K562 (cell line): ENCODE measurements at regions not wholly inside any gene's neighbourhood (a gene's known extent, or its start where the extent isn't known, plus 50 kb on each side); places are given as distances from the start of the nearest gene placed in this dataset.

Source experiments
- ATAC-seq: fragments of 200-7000 bp; cut with Tn5 transposase; 3 replicates; pipeline ENCODE4 v1.9.1; 2020; ENCODE audit warnings: moderate library complexity
- BruUV-seq: library from RNA; stranded (reverse); fragments of 400-500 nt; replicated peaks from 2 replicates; lab custom pipeline; 2021; lab: Mats Ljungman, UMichigan
- CTCF ChIA-PET: fragments of 300-600 bp; formaldehyde crosslinking; extraction: SDS; loops from one replicate; lab custom pipeline; 2021; ENCODE audit warnings: low intra/inter-chr PET ratio; lab: Yijun Ruan, JAX
- POLR2A ChIA-PET: fragments of 300-600, 350-650 bp; sonication (Branson Sonifier 250); formaldehyde crosslinking; extraction: SDS; loops from one replicate; lab custom pipeline; 2021; ENCODE audit warnings: antibody characterized with exemption, inconsistent platforms; lab: Yijun Ruan, JAX
- DNase-seq, 4 experiments: peaks; one replicate each; pipeline versions ENCODE4 v3.0.0 to v3.0.0-alpha.2; 2011 to 2018; ENCODE audit warnings: low spot score in 3 of 4, mixed read lengths in 3 of 4; ENCODE audit errors: extremely low read depth in 1 of 4
- FAIRE-seq: peaks from 2 replicates; lab custom pipeline; 2011; peaks lifted over from hg19 to GRCh38; lab: Jason Lieb, UNC
- H2AFZ ChIP-seq: 2 replicates; pipeline ENCODE4 v1.6.0; 2011; ENCODE audit warnings: low read depth, low read length, control low read depth, inconsistent platforms
- H3K27ac ChIP-seq: fragments of 200-600 bp; 3 replicates; pipeline ENCODE4 v1.8.0; 2011; ENCODE audit warnings: low read depth, mild to moderate bottlenecking, control low read depth, inconsistent platforms, low read length, moderate library complexity, mixed read lengths; ENCODE audit errors: extremely low read depth
- H3K27me3 ChIP-seq, 2 experiments: fragments of 300-600 bp in 1 of 2; 2 replicates in 1 of 2; 3 replicates in 1 of 2; pipeline versions ENCODE4 v1.6.0 to v1.8.0; 2011; ENCODE audit warnings: inconsistent platforms in 2 of 2, low read length in 2 of 2, mild to moderate bottlenecking in 1 of 2, mixed read lengths in 1 of 2, moderate library complexity in 1 of 2; ENCODE audit not compliant: control insufficient read depth in 2 of 2, insufficient read depth in 2 of 2
- H3K36me3 ChIP-seq: fragments of 300-600 bp; 3 replicates; pipeline ENCODE4 v1.8.0; 2011; ENCODE audit warnings: mild to moderate bottlenecking, low read length, inconsistent platforms; ENCODE audit not compliant: control insufficient read depth, insufficient read depth
- H3K4me1 ChIP-seq, 2 experiments: fragments of 200-600 bp in 1 of 2; replicated peaks in 1 of 2; 2 replicates in 1 of 2; 3 replicates in 1 of 2; pipeline versions ENCODE4 v1.5.1 to v1.8.0; 2011; ENCODE audit warnings: inconsistent platforms in 2 of 2, low read length in 2 of 2, mild to moderate bottlenecking in 1 of 2, mixed read lengths in 1 of 2, moderate library complexity in 1 of 2; ENCODE audit not compliant: control insufficient read depth in 2 of 2, insufficient read depth in 2 of 2
- H3K4me2 ChIP-seq: 2 replicates; pipeline ENCODE4 v1.6.1; 2011; ENCODE audit warnings: low read length, control low read depth, inconsistent platforms, mixed read lengths; ENCODE audit not compliant: insufficient read depth
- H3K4me3 ChIP-seq: fragments of 200-600 bp; sonication (generic), shearing (Covaris generic); 2 replicates; pipeline ENCODE4 v1.5.1; 2016; ENCODE audit warnings: control low read depth, inconsistent platforms
- H3K79me2 ChIP-seq: fragments of 200-600 bp; 3 replicates; pipeline ENCODE4 v1.8.0; 2011; ENCODE audit warnings: low read length, inconsistent platforms; ENCODE audit not compliant: control insufficient read depth, insufficient read depth
- H3K9ac ChIP-seq, 2 experiments: 2 replicates each; pipeline versions ENCODE4 v1.6.0 to v1.6.1; 2011; ENCODE audit warnings: low read depth in 2 of 2, low read length in 2 of 2, control low read depth in 1 of 2, inconsistent platforms in 1 of 2, mild to moderate bottlenecking in 1 of 2, mixed read lengths in 1 of 2; ENCODE audit not compliant: insufficient read depth in 1 of 2
- H3K9me1 ChIP-seq: one replicate; pipeline ENCODE4 v1.6.0; 2011; ENCODE audit warnings: inconsistent platforms, mild to moderate bottlenecking, low read length, moderate library complexity; ENCODE audit not compliant: control insufficient read depth, insufficient read depth
- H3K9me3 ChIP-seq: replicated peaks from 2 replicates; pipeline ENCODE4 v1.5.1; 2011; ENCODE audit warnings: low read depth, low read length, inconsistent platforms; ENCODE audit not compliant: control insufficient read depth, insufficient read depth
- H4K20me1 ChIP-seq: replicated peaks from 2 replicates; pipeline ENCODE4 v1.6.1; 2011; ENCODE audit warnings: low read length, inconsistent platforms, mixed read lengths; ENCODE audit not compliant: control insufficient read depth, insufficient read depth
- CREB5 ChIP-seq: fragments of 250-450 bp; sonication (Bioruptor Pico); IDR thresholded peaks from 2 replicates; pipeline ENCODE4 v1.5.0; 2020; ENCODE audit warnings: mild to moderate bottlenecking
- E2F3 ChIP-seq: fragments of 250-450 bp; sonication (Bioruptor Pico); IDR thresholded peaks from 2 replicates; pipeline ENCODE4 v1.4.0; 2020; ENCODE audit warnings: mild to moderate bottlenecking
- E2F5 ChIP-seq: sonication (generic); formaldehyde crosslinking; IDR thresholded peaks from 2 replicates; pipeline ENCODE4 v1.8.0; 2022; ENCODE audit warnings: mild to moderate bottlenecking, missing genetic modification reagents
- HEY1 ChIP-seq: fragments of 250-450 bp; sonication (Bioruptor Pico); IDR thresholded peaks from 2 replicates; pipeline ENCODE4 v1.5.0; 2020; ENCODE audit warnings: mild to moderate bottlenecking, moderate library complexity, borderline replicate concordance
- PRMT5 ChIP-seq: sonication (generic); formaldehyde crosslinking; IDR thresholded peaks from 2 replicates; pipeline ENCODE4 v1.5.0; 2020; ENCODE audit warnings: missing genetic modification reagents
- SIRT6 ChIP-seq: IDR thresholded peaks from one replicate; pipeline ENCODE4 v1.6.1; 2012; ENCODE audit warnings: low read depth, mild to moderate bottlenecking, control low read depth, inconsistent platforms, low read length, moderate library complexity
- SOX6 ChIP-seq: fragments of 450-650 bp; IDR thresholded peaks from 2 replicates; pipeline ENCODE4 v1.6.1; 2014; ENCODE audit warnings: mild to moderate bottlenecking
- TAF9B ChIP-seq: fragments of 450-650 bp; IDR thresholded peaks from 2 replicates; pipeline ENCODE4 v1.6.1; 2018; ENCODE audit warnings: mild to moderate bottlenecking; ENCODE audit not compliant: partially characterized antibody
- TRIM28 ChIP-seq: fragments of 450-650 bp; IDR thresholded peaks from 2 replicates; pipeline ENCODE4 v1.6.1; 2017
- ZNF449 ChIP-seq: fragments of 250-450 bp; sonication (Bioruptor Pico); IDR thresholded peaks from 2 replicates; pipeline ENCODE4 v1.8.0; 2022; ENCODE audit warnings: moderate library complexity, mild to moderate bottlenecking, inconsistent platforms
- WGBS: fragments of 100-300 bp; shearing (Covaris generic); methylation state at CpG from one replicate; pipeline ENCODE4 v1.1.6; 2016; ENCODE audit warnings: low coverage, mixed read lengths; ENCODE audit not compliant: insufficient coverage; ENCODE audit errors: missing lambda C conversion rate; 5-methylcytosine and 5-hydroxymethylcytosine counted together
- in situ Hi-C: fragments of 300-500 bp; cut with MboI; formaldehyde crosslinking; loops from 4 replicates; pipeline ENCODE4 v1.15.0; 2018; ENCODE audit warnings: inconsistent platforms, mixed read lengths
- intact Hi-C: fragments of 100-400 bp; cut with micrococcal nuclease; formaldehyde crosslinking; loops from 2 replicates; pipeline ENCODE4 v1.14.2; 2022

- in situ Hi-C loops: no loop called here
- Histone ChIP-seq H3K9me1 (no peaks in the 10 kb centered on the region), H3K4me3 (no peak overlapping the region), H3K9me3 (no peaks in the 10 kb centered on the region), H3K4me2 (no peak overlapping the region), H3K9ac (no peak overlapping the region), H2AFZ (no peak overlapping the region), H3K4me1 (no peaks in the 10 kb centered on the region), H3K36me3 (no peaks in the 10 kb centered on the region), H4K20me1 (no peaks in the 10 kb centered on the region)
- DNase-seq: no peak
- BruUV-seq: no TSS peak
- WGBS: 0% methylated on average over 4 of the region's 4 CpGs
- no peak for FAIRE-seq
- no peak for ATAC-seq
- POLR2A ChIA-PET: no interaction called here
- no peak for TF ChIP-seq SIRT6
- no peak for TF ChIP-seq CREB5 (CRISPR knock-in tag)
- TF ChIP-seq TRIM28: no peak
- TF ChIP-seq ZNF449 (CRISPR knock-in tag): no peak
- TF ChIP-seq SOX6: no peak
- TF ChIP-seq TAF9B: no peak
- TF ChIP-seq HEY1 (CRISPR knock-in tag): no peak
- TF ChIP-seq E2F5 (CRISPR knock-in tag): no peak
- no peak for TF ChIP-seq PRMT5 (CRISPR knock-in tag)
- TF ChIP-seq E2F3 (CRISPR knock-in tag): no peak
- TF ChIP-seq, all 486 proteins: peak for 0
- no peaks in the 10 kb centered on the region for H3K79me2 ChIP-seq
- no peaks in the 10 kb centered on the region for H3K27me3 ChIP-seq
- intact Hi-C loops: no loop called here
- H3K27ac ChIP-seq: no peak overlapping the region
- CTCF ChIA-PET: no interaction called here
Observed at GRCh38 chr13:71939186-71939585, 72.2 kb upstream of the DACH1 start.
